PC-3 (cell line): ENCODE measurements at regions not wholly inside any gene's neighbourhood (a gene's known extent, or its start where the extent isn't known, plus 50 kb on each side); places are given as distances from the start of the nearest gene placed in this dataset.

Source experiments
- CTCF ChIP-seq: fragments of 300-600 bp; sonication (generic); conservative IDR thresholded peaks from 2 replicates; pipeline ENCODE4 v1.5.1; 2017; ENCODE audit warnings: antibody characterized with exemption, low read depth, mild to moderate bottlenecking, low read length
- EZH2 ChIP-seq: fragments of 300-600 bp; sonication (generic); IDR thresholded peaks from one replicate; pipeline ENCODE4 v1.6.1; 2017; ENCODE audit warnings: antibody characterized with exemption, mild to moderate bottlenecking, low read length; ENCODE audit not compliant: unreplicated experiment
- EZH2phosphoT487 ChIP-seq: fragments of 300-600 bp; sonication (generic); IDR thresholded peaks from 2 replicates; pipeline ENCODE4 v1.6.1; 2018; ENCODE audit warnings: mild to moderate bottlenecking, antibody characterized with exemption, low read length, borderline replicate concordance

GRCh38 chr2:107148496-107148895 is 262.5 kb upstream of the ST6GAL2 start:
- TF ChIP-seq CTCF, result no peak
- no peak for TF ChIP-seq EZH2
- no peak for TF ChIP-seq EZH2phosphoT487
